AG10803 (cell line): ENCODE measurements at regions not wholly inside any gene's neighbourhood (a gene's known extent, or its start where the extent isn't known, plus 50 kb on each side); places are given as distances from the start of the nearest gene placed in this dataset.
"Not testable (repeated sequence)": the region's sequence is repeated elsewhere in the genome, so short reads cannot be mapped to it uniquely, and the experiment has no call there.

ENCODE experiments used
- DNase-seq: peaks from one replicate; pipeline ENCODE4 v3.0.0; 2010; ENCODE audit warnings: low read depth
- H3K4me3 ChIP-seq: 2 replicates; pipeline ENCODE4 v1.5.1; 2011; ENCODE audit warnings: mild to moderate bottlenecking, low read length, control low read depth
- TF ChIP-seq, protein P1 (sequence below): conservative IDR thresholded peaks from 2 replicates; pipeline ENCODE4 v1.5.1; 2011; ENCODE audit warnings: mild to moderate bottlenecking, low read length, control low read depth, inconsistent platforms

DNA sequence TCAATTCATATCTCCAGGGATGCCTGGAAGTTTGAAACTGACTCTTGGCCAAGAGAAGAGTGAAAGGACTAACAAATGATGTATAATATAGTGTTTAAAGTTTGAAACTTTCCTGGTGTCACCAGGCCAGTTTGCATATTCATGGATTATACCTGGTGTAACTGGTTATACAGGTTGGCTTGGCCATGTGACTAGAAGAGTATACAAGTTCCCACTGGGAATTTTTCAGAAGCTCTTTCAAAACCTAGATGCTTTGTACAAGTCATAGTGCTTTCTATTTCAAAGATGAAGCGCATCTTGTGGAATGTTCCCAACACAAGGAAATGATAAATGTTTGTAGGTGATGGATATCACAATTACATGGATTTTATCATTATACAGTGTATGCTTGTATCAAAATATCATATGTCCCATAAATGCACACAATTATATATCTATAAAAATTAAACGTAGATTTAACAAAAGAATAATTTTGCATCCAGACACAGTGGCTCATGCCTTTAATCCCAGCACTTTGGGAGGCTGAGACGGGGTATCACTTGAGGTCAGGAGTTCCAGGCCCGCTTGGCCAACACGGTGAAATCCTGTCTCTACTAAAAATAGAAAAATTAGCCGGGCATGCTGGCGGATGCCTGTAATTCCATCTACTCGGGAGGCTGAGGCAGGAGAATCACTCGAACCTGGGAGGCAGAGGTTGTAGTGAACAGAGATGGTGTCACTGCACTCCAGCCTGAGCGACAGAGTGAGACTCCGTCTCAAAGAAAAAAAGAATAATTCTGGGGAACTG is 1420.2 kb downstream of the GRIK2 start:
- no peak overlapping the region for H3K4me3 ChIP-seq
- no peak for DNase-seq
- TF ChIP-seq, protein P1, sequence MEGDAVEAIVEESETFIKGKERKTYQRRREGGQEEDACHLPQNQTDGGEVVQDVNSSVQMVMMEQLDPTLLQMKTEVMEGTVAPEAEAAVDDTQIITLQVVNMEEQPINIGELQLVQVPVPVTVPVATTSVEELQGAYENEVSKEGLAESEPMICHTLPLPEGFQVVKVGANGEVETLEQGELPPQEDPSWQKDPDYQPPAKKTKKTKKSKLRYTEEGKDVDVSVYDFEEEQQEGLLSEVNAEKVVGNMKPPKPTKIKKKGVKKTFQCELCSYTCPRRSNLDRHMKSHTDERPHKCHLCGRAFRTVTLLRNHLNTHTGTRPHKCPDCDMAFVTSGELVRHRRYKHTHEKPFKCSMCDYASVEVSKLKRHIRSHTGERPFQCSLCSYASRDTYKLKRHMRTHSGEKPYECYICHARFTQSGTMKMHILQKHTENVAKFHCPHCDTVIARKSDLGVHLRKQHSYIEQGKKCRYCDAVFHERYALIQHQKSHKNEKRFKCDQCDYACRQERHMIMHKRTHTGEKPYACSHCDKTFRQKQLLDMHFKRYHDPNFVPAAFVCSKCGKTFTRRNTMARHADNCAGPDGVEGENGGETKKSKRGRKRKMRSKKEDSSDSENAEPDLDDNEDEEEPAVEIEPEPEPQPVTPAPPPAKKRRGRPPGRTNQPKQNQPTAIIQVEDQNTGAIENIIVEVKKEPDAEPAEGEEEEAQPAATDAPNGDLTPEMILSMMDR = no peak

DNA sequence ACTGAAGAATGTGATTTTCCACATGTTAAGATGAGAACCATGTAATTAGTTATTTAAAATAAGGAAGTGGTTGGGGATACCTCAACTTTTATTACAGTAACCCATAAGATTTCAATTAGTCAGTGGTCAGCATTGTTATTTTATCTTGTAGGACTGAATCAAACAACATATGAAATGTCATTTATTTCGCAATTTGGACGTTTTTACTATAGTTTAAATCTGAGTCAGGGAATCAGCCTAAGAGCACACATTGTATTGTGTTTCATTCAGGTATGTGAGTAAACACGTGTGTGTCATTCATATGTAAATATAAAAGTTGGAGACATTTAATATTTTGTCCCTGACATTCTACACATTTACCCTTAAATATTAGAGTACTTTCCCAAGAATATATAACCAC is 1418.7 kb downstream of the GRIK2 start:
- TF ChIP-seq, protein P1 = no peak
- DNase-seq = no peak
- H3K4me3 ChIP-seq = no peak overlapping the region

DNA sequence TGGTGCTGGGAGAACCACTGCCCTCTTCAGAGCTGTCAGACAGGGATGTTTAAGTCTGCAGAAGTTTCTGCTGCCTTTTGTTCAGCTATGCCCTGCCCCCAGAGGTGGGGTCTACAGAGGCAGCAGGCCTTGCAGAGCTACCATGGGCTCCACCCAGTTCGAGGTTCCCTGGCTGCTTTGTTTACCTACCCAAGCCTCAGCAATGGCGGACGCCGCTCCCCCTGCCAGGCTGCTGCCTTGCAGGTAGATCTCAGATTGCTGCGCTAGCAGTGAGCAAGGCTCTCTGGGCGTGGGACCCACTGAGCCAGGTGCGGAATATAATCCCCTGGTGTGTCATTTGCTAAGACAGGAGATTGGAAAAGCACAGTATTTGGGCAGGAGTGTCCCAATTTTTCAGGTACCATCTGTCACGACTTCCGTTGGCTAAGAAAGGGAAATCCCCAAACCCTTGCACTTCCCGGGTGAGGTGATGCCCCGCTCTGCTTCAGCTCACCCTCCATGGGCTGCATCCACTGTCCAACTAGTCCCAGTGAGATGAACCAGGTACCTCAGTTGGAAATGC is 1415.5 kb downstream of the GRIK2 start:
- H3K4me3 ChIP-seq, DNase-seq: not testable (repeated sequence)

DNA sequence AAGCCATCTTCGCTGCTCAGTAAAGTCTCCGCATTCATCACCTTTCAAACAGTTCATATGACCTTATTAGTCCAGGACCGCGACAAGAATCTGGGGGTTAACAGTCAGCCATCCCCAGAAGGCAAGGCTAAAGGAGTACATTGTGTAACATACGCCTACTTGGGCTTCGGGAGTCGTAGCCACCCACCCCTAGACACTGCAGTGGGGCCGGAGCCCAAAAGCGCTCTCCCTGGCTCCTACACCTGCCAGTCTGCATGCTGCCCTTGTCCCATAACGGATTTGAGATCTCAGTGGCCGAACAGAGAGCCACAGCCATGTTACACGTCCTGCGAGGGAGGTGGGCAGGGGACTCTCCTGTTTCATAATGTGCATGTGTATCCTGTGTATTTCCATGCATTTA is 1405.5 kb downstream of the GRIK2 start:
- TF ChIP-seq, protein P1 = no peak
- H3K4me3 ChIP-seq = no peak overlapping the region
- DNase-seq = no peak

DNA sequence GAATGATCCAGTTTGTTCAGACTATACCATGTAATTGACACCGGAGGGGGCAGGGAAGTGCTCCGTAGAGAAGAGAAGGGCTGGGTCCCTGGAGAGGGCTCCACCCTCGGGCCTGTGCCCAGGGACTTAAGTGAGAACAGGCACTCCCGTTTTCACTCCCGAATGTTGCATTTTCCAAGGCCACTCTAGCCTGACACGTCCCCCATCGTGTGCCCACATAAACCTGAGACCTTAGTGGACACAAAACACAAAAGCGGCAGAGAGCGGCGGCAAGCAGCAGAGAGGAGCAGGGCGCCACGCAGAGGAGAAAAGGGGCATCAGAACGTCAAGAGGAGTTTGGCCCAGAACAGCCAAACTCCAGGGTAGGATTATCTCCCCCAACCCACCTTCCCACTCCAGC is 1405.1 kb downstream of the GRIK2 start:
- H3K4me3 ChIP-seq = no peak overlapping the region
- no peak for DNase-seq
- TF ChIP-seq, protein P1 = no peak

DNA sequence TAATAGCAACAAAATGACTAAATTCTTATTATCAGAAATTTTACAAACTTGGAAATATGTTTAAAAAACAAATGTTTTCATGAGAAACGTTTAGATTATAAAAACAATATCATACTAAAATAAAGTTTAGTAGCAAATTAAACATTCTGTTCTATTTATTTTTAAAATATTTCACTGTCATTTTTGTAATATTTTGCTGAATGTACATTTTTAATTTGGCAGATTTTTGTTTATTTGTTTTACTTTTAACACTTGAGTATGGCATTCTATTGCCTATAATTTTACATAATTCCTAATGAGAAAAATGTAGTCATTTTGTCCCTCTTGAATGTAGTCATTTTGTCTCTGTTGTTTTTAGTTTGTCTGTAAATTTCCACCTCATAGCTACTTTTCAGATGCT is 1400.2 kb downstream of the GRIK2 start:
- TF ChIP-seq, protein P1 = no peak
- no peak for DNase-seq
- H3K4me3 ChIP-seq = no peak overlapping the region

DNA sequence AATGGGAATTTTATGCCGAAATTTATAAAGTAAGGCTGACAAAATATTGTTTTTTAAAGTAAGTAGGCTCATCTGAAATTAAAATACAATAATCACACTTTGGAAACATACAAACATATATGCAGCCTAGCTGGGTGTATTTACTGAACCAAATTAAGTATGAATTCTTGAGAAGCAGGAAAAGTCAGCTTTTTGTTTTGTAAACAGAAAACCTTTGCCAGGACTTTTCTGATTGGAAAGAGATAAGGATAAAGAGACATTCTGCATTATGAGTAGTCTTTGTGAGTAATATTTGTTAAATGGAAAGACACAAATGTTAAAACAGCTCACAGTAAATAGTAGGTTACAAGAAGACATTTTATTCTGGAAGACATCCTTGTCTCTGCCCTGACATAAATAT is 1380.8 kb downstream of the GRIK2 start:
- DNase-seq = no peak
- TF ChIP-seq, protein P1 = no peak
- H3K4me3 ChIP-seq = no peak overlapping the region
